Mammary epithelial cell (primary cell): ENCODE measurements at regions not wholly inside any gene's neighbourhood (a gene's known extent, or its start where the extent isn't known, plus 50 kb on each side); places are given as distances from the start of the nearest gene placed in this dataset.

ENCODE experiments used
- EZH2 ChIP-seq: IDR thresholded peaks from 2 replicates; pipeline ENCODE4 v1.6.1; 2012; ENCODE audit warnings: low read length, inconsistent platforms, borderline replicate concordance
- TF ChIP-seq, protein P1 (sequence below), 2 donors: IDR thresholded peaks in 1 of 2; conservative IDR thresholded peaks in 1 of 2; 2 replicates each; pipeline ENCODE4 v1.5.1; 2011 to 2012; ENCODE audit warnings: inconsistent platforms in 2 of 2, low read length in 2 of 2, mild to moderate bottlenecking in 2 of 2, control low read depth in 1 of 2, low read depth in 1 of 2; ENCODE audit not compliant: insufficient read depth in 1 of 2; ENCODE audit errors: extremely low read depth in 1 of 2

DNA sequence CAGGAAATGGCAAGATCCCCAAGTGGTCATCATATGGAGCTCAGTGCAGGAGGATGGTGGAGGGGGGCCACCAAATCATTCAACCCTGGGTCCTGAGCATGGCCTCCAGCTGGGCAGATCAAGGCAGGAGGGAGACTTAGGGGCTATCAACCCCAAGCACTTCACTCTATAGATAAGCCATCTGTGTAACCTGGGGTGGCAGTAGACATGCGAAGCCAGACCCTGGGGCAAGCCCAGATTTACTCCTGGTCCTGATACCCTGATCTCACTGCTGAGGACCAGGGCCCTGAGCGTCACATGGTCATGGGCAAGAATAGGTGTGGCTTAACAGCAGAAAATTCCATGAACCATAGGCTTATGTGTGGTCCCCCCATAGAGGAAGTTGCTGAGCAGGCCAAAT lies 173.0 kb upstream of the ADCY1 start:
- TF ChIP-seq, protein P1, sequence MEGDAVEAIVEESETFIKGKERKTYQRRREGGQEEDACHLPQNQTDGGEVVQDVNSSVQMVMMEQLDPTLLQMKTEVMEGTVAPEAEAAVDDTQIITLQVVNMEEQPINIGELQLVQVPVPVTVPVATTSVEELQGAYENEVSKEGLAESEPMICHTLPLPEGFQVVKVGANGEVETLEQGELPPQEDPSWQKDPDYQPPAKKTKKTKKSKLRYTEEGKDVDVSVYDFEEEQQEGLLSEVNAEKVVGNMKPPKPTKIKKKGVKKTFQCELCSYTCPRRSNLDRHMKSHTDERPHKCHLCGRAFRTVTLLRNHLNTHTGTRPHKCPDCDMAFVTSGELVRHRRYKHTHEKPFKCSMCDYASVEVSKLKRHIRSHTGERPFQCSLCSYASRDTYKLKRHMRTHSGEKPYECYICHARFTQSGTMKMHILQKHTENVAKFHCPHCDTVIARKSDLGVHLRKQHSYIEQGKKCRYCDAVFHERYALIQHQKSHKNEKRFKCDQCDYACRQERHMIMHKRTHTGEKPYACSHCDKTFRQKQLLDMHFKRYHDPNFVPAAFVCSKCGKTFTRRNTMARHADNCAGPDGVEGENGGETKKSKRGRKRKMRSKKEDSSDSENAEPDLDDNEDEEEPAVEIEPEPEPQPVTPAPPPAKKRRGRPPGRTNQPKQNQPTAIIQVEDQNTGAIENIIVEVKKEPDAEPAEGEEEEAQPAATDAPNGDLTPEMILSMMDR (conservative IDR thresholded peaks at IDR 0.05 in 1 of 2, IDR thresholded peaks at IDR 0.05 in 1 of 2; ENCODE audit: extremely low read depth in 1 of 2, insufficient read depth in 1 of 2, low read depth in 1 of 2, low read length in 2 of 2) = no peak
- no peak for TF ChIP-seq EZH2
